ENCODE measurements at regions not wholly inside any gene's neighbourhood (a gene's known extent, or its start where the extent isn't known, plus 50 kb on each side); places are given as distances from the start of the nearest gene placed in this dataset.

DNA sequence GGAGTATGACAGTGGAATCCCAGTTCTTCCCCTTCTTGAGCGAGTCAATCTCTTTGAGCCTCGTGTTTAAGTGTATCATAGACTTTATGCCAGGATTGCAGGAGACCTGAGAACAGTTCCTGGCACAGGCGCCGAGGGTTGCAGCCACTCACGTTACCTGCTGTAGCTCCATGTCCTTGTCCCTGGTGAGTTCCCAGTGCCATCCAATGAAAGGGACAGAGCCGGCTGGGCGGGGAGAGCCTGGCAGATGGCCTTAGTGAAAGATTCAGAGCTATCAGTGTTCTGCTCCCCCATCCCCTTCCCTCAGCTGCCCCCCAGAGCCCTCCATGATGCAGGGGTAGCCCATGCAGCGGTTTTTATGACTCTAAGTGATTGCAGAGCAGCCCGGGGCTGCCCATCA, 554.0 kb downstream of the BNC2 start:
- TF ChIP-seq, protein P1, sequence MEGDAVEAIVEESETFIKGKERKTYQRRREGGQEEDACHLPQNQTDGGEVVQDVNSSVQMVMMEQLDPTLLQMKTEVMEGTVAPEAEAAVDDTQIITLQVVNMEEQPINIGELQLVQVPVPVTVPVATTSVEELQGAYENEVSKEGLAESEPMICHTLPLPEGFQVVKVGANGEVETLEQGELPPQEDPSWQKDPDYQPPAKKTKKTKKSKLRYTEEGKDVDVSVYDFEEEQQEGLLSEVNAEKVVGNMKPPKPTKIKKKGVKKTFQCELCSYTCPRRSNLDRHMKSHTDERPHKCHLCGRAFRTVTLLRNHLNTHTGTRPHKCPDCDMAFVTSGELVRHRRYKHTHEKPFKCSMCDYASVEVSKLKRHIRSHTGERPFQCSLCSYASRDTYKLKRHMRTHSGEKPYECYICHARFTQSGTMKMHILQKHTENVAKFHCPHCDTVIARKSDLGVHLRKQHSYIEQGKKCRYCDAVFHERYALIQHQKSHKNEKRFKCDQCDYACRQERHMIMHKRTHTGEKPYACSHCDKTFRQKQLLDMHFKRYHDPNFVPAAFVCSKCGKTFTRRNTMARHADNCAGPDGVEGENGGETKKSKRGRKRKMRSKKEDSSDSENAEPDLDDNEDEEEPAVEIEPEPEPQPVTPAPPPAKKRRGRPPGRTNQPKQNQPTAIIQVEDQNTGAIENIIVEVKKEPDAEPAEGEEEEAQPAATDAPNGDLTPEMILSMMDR (conservative IDR thresholded peaks at IDR 0.05 in 1 of 2, IDR thresholded peaks at IDR 0.05 in 1 of 2; ENCODE audit: extremely low read depth in 1 of 2, insufficient read depth in 1 of 2, low read depth in 1 of 2, low read length in 2 of 2), result no peak
- no peak for TF ChIP-seq EZH2 (IDR thresholded peaks at IDR 0.05; ENCODE audit: borderline replicate concordance, low read length)

All from mammary epithelial cell (primary cell).